ENCODE measurements at regions not wholly inside any gene's neighbourhood (a gene's known extent, or its start where the extent isn't known, plus 50 kb on each side); places are given as distances from the start of the nearest gene placed in this dataset.

- WGBS (ENCODE audit: insufficient coverage) = 69% methylated on average over 7 of the region's 7 CpGs
- no peak overlapping the region for H3K27ac ChIP-seq (ENCODE audit: low read length)
- no peak overlapping the region for H3K4me3 ChIP-seq (ENCODE audit: low read length)
- no peak for DNase-seq
- no peaks in the 10 kb centered on the region for H3K36me3 ChIP-seq (ENCODE audit: control insufficient read depth, insufficient read depth, low read length)
- peaks cover 10% of the 10 kb centered on the region for H3K27me3 ChIP-seq (ENCODE audit: control insufficient read depth, insufficient read depth, low read length)
- no peaks in the 10 kb centered on the region for H3K9me3 ChIP-seq (replicated peaks; ENCODE audit: control insufficient read depth, low read depth, low read length)
- no peaks in the 10 kb centered on the region for H3K4me1 ChIP-seq (ENCODE audit: control insufficient read depth, insufficient read depth, low read length)
Measured at GRCh38 chr5:174518512-174518911, 205.9 kb upstream of the MSX2 start.

DNA sequence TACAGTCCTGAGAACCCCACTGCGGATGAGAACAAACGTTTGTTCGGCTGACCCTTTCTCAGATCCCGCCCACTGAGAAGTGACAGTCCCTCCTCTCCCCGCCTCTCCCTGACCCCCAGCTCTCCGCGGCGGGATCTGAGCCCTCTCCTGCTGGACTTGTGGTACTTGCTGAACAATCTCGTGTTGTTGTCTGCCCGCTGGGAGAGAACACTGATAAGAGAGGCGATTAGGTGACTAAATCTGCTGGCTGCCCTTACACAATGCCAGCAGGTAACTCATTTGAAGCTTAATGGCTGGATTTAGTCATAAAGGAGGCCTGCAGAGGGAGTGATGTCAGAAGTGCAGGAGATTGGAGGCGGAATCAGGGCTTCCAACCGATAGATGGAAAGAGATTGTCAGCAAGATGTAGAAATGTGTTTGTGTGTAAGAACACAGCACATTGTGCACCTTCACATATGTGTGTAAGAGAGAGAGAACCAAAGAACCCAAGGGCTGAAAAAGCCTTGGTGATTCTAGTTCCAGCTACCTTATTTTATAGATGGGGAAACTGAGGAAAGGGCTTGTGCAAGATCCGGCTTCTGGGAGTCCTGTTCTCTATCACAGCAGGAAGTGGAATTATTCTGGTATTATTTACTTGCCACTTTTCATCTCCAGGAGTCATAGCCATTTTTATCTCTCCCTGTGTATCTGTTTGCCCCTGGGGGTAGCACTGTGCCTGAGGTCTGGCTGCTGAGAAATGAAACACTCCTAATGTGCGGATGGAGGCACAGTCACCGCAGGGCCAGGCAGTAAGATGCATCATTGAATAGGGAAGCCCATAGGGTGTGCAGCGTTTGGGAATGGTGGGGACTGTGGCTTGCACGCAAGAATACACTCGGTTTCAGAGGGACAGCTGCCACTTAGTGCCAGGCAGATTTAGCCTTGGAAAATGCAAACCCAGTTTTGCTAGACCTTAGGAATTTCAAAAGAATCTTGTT, 203.7 kb upstream of the MSX2 start:
- no peak overlapping the region for H3K4me3 ChIP-seq (ENCODE audit: low read length)
- no peak for DNase-seq
- H3K36me3 ChIP-seq (ENCODE audit: control insufficient read depth, insufficient read depth, low read length) = no peaks in the 10 kb centered on the region
- no peak overlapping the region for H3K27ac ChIP-seq (ENCODE audit: low read length)
- H3K9me3 ChIP-seq (replicated peaks; ENCODE audit: control insufficient read depth, low read depth, low read length) = no peaks in the 10 kb centered on the region
- peaks cover 8% of the 10 kb centered on the region for H3K27me3 ChIP-seq (ENCODE audit: control insufficient read depth, insufficient read depth, low read length)
- H3K4me1 ChIP-seq (ENCODE audit: control insufficient read depth, insufficient read depth, low read length) = no peaks in the 10 kb centered on the region
- WGBS (ENCODE audit: insufficient coverage) = 33% methylated on average over 14 of the region's 19 CpGs

GRCh38 chr5:174521449-174521848, 202.9 kb upstream of the MSX2 start:
- no peak overlapping the region for H3K4me3 ChIP-seq (ENCODE audit: low read length)
- H3K27me3 ChIP-seq (ENCODE audit: control insufficient read depth, insufficient read depth, low read length) = peaks cover 12% of the 10 kb centered on the region
- no peak for DNase-seq
- no peaks in the 10 kb centered on the region for H3K36me3 ChIP-seq (ENCODE audit: control insufficient read depth, insufficient read depth, low read length)
- H3K4me1 ChIP-seq (ENCODE audit: control insufficient read depth, insufficient read depth, low read length) = no peaks in the 10 kb centered on the region
- no peak overlapping the region for H3K27ac ChIP-seq (ENCODE audit: low read length)
- WGBS (ENCODE audit: insufficient coverage) = 100% methylated on average over 1 of the region's 1 CpG
- H3K9me3 ChIP-seq (replicated peaks; ENCODE audit: control insufficient read depth, low read depth, low read length) = no peaks in the 10 kb centered on the region

DNA sequence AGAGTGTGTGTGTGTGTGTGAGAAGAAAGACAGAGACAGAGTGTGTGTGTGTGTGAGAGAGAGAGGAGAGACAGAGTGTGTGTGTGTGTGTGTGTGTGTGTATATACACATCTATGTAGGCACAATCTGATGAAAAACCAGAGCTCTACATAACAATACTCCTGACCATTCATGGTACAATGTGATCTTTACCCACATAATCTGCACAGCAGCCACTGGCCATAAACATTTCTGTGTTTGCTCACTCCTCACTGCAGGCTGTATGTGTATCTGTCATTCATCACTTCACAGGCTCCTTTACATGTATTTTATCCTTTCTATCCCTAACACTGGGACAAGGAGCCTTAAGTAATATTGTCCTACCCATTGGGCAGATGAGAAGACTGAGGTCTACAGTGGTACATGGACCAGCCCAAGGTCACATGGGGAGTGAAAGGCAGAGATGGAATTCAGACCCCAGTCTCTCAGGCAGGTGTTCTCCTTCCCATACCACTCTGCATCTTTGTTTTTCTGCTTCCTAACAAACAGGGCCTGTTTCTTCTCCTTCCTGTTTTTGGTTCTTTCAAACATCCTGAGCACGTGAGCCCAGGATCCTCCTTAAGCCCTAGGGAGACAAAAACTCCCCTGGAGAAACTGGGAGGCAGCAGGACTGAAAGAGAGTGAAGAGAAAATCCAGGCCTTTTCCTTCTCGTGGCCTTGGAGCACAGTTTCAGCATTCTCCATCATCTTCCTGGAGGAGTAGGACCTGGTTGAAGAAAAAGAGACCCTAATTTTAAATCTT, 201.7 kb upstream of the MSX2 start:
- Histone ChIP-seq H3K36me3 (ENCODE audit: control insufficient read depth, insufficient read depth, low read length) (no peaks in the 10 kb centered on the region), H3K27me3 (ENCODE audit: control insufficient read depth, insufficient read depth, low read length) (peaks cover 12% of the 10 kb centered on the region), H3K9me3 (replicated peaks; ENCODE audit: control insufficient read depth, low read depth, low read length) (no peaks in the 10 kb centered on the region), H3K4me3 (ENCODE audit: low read length) (no peak overlapping the region), H3K4me1 (ENCODE audit: control insufficient read depth, insufficient read depth, low read length) (no peaks in the 10 kb centered on the region), H3K27ac (ENCODE audit: low read length) (no peak overlapping the region)
- DNase-seq = no peak
- no CpG with 5 or more reads among the region's 2 CpGs for WGBS (ENCODE audit: insufficient coverage)

- no peaks in the 10 kb centered on the region for H3K4me1 ChIP-seq (ENCODE audit: control insufficient read depth, insufficient read depth, low read length)
- no peak for DNase-seq
- 75% methylated on average over 4 of the region's 6 CpGs for WGBS (ENCODE audit: insufficient coverage)
- no peak overlapping the region for H3K27ac ChIP-seq (ENCODE audit: low read length)
- H3K4me3 ChIP-seq (ENCODE audit: low read length) = no peak overlapping the region
- no peaks in the 10 kb centered on the region for H3K36me3 ChIP-seq (ENCODE audit: control insufficient read depth, insufficient read depth, low read length)
- peaks cover 12% of the 10 kb centered on the region for H3K27me3 ChIP-seq (ENCODE audit: control insufficient read depth, insufficient read depth, low read length)
- no peaks in the 10 kb centered on the region for H3K9me3 ChIP-seq (replicated peaks; ENCODE audit: control insufficient read depth, low read depth, low read length)
Measured at GRCh38 chr5:174523311-174524071, 200.9 kb upstream of the MSX2 start.

GRCh38 chr5:174524351-174524750, 200.0 kb upstream of the MSX2 start:
- DNase-seq = no peak
- no peak overlapping the region for H3K27ac ChIP-seq (ENCODE audit: low read length)
- peaks cover 11% of the 10 kb centered on the region for H3K27me3 ChIP-seq (ENCODE audit: control insufficient read depth, insufficient read depth, low read length)
- 100% methylated on average over 2 of the region's 4 CpGs for WGBS (ENCODE audit: insufficient coverage)
- H3K4me1 ChIP-seq (ENCODE audit: control insufficient read depth, insufficient read depth, low read length) = no peaks in the 10 kb centered on the region
- H3K9me3 ChIP-seq (replicated peaks; ENCODE audit: control insufficient read depth, low read depth, low read length) = no peaks in the 10 kb centered on the region
- no peaks in the 10 kb centered on the region for H3K36me3 ChIP-seq (ENCODE audit: control insufficient read depth, insufficient read depth, low read length)
- H3K4me3 ChIP-seq (ENCODE audit: low read length) = no peak overlapping the region

DNA sequence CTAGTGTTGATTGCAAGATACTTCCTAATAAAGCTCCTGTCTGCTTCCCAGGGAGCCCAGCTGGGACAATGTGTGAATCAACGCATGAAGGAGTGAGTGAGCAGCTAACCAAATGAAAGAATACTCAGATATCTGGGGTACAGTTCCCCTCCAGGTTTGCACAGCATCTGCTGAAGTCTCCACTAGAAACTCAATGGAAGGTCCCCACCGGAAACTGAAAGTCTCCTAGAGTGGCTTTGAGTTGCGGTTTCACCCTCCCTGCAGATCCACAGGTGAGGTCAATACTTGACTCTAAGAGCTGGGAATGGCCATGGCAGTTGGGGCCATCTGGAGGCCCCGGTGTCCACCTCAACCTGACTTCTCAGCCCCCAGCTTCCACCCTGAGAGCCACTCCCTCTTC, 198.2 kb upstream of the MSX2 start:
- no peak for DNase-seq
- WGBS (ENCODE audit: insufficient coverage) = 70% methylated on average over 3 of the region's 4 CpGs
- Histone ChIP-seq H3K4me3 (ENCODE audit: low read length) (no peak overlapping the region), H3K4me1 (ENCODE audit: control insufficient read depth, insufficient read depth, low read length) (no peaks in the 10 kb centered on the region), H3K27me3 (ENCODE audit: control insufficient read depth, insufficient read depth, low read length) (peaks cover 4% of the 10 kb centered on the region), H3K9me3 (replicated peaks; ENCODE audit: control insufficient read depth, low read depth, low read length) (no peaks in the 10 kb centered on the region), H3K27ac (ENCODE audit: low read length) (no peak overlapping the region), H3K36me3 (ENCODE audit: control insufficient read depth, insufficient read depth, low read length) (no peaks in the 10 kb centered on the region)

GRCh38 chr5:174527916-174528540, 196.4 kb upstream of the MSX2 start:
- peaks cover 15% of the 10 kb centered on the region for H3K27me3 ChIP-seq (ENCODE audit: control insufficient read depth, insufficient read depth, low read length)
- no peak for DNase-seq
- 12% methylated on average over 3 of the region's 11 CpGs for WGBS (ENCODE audit: insufficient coverage)

GRCh38 chr5:174528821-174529544, 195.4 kb upstream of the MSX2 start:
- H3K36me3 ChIP-seq (ENCODE audit: control insufficient read depth, insufficient read depth, low read length) = no peaks in the 10 kb centered on the region
- peaks cover 15% of the 10 kb centered on the region for H3K27me3 ChIP-seq (ENCODE audit: control insufficient read depth, insufficient read depth, low read length)
- DNase-seq = no peak
- peaks cover 6% of the 10 kb centered on the region for H3K4me1 ChIP-seq (ENCODE audit: control insufficient read depth, insufficient read depth, low read length)
- H3K27ac ChIP-seq (ENCODE audit: low read length) = no peak overlapping the region
- WGBS (ENCODE audit: insufficient coverage) = 67% methylated on average over 1 of the region's 6 CpGs
- H3K9me3 ChIP-seq (replicated peaks; ENCODE audit: control insufficient read depth, low read depth, low read length) = no peaks in the 10 kb centered on the region
- no peak overlapping the region for H3K4me3 ChIP-seq (ENCODE audit: low read length)

More at GRCh38 chr5:174527916-174528540, 196.4 kb upstream of the MSX2 start:
- no peak overlapping the region for H3K4me3 ChIP-seq (ENCODE audit: low read length)
- H3K27ac ChIP-seq (ENCODE audit: low read length) = no peak overlapping the region
- H3K4me1 ChIP-seq (ENCODE audit: control insufficient read depth, insufficient read depth, low read length) = peaks cover 6% of the 10 kb centered on the region
- no peaks in the 10 kb centered on the region for H3K36me3 ChIP-seq (ENCODE audit: control insufficient read depth, insufficient read depth, low read length)
- H3K9me3 ChIP-seq (replicated peaks; ENCODE audit: control insufficient read depth, low read depth, low read length) = no peaks in the 10 kb centered on the region
